ENCODE measurements at regions not wholly inside any gene's neighbourhood (a gene's known extent, or its start where the extent isn't known, plus 50 kb on each side); places are given as distances from the start of the nearest gene placed in this dataset.

GRCh38 chr22:48605856-48606481 is 1221.7 kb downstream of the BRD1 start:
- peak; percentile 25 for DNase-seq

GRCh38 chr22:48605125-48605524 is 1222.5 kb downstream of the BRD1 start:
- no peak for DNase-seq

GRCh38 chr22:48603621-48604320 is 1223.9 kb downstream of the BRD1 start:
- no peak for DNase-seq

- DNase-seq: no peak
These were observed 1224.7 kb downstream of the BRD1 start for GRCh38 chr22:48602805-48603518.

GRCh38 chr22:48600681-48601080 is 1227.0 kb downstream of the BRD1 start:
- no peak for DNase-seq

GRCh38 chr22:48600171-48600570 is 1227.5 kb downstream of the BRD1 start:
- DNase-seq: no peak

- no peak for DNase-seq
These were observed 1228.3 kb downstream of the BRD1 start for GRCh38 chr22:48599346-48599745.

GRCh38 chr22:48596111-48596850 is 1231.4 kb downstream of the BRD1 start:
- no peak for DNase-seq

- DNase-seq: no peak
These were observed 1232.2 kb downstream of the BRD1 start for GRCh38 chr22:48595511-48595905.

GRCh38 chr22:48594757-48595510 is 1232.7 kb downstream of the BRD1 start:
- no peak for DNase-seq

- peak; percentile 28 for DNase-seq
These were observed 1233.5 kb downstream of the BRD1 start for GRCh38 chr22:48594016-48594756.

GRCh38 chr22:48593551-48593950 is 1234.1 kb downstream of the BRD1 start:
- no peak for DNase-seq

- DNase-seq: no peak
These were observed 1234.7 kb downstream of the BRD1 start for GRCh38 chr22:48592931-48593330.

GRCh38 chr22:48592488-48592887 is 1235.2 kb downstream of the BRD1 start:
- no peak for DNase-seq

GRCh38 chr22:48592066-48592345 is 1235.7 kb downstream of the BRD1 start:
- DNase-seq: no peak

- DNase-seq: no peak
These were observed 1236.2 kb downstream of the BRD1 start for GRCh38 chr22:48591286-48592065.

- no peak for DNase-seq
These were observed 1237.8 kb downstream of the BRD1 start for GRCh38 chr22:48589901-48590300.

- peak; percentile 57 for DNase-seq
These were observed 1238.7 kb downstream of the BRD1 start for GRCh38 chr22:48588878-48589450.

GRCh38 chr22:48588151-48588877 is 1239.4 kb downstream of the BRD1 start:
- no peak for DNase-seq

GRCh38 chr22:48587236-48587865 is 1240.3 kb downstream of the BRD1 start:
- DNase-seq: no peak
